Hindlimb muscle (tissue), 1 donor: ENCODE measurements at regions not wholly inside any gene's neighbourhood (a gene's known extent, or its start where the extent isn't known, plus 50 kb on each side); places are given as distances from the start of the nearest gene placed in this dataset.
"Not testable (repeated sequence)": the region's sequence is repeated elsewhere in the genome, so short reads cannot be mapped to it uniquely, and the experiment has no call there.

Experiments
- DNase-seq: peaks from one replicate; pipeline ENCODE4 v3.0.0-alpha.2; 2013

- no peak for DNase-seq
Observed at GRCh38 chr3:181521831-181522230, 189.9 kb upstream of the SOX2 start.

- DNase-seq = no peak
Observed at GRCh38 chr3:181518222-181518621, 193.5 kb upstream of the SOX2 start.

- no peak for DNase-seq
Observed at GRCh38 chr3:181512787-181513186, 198.9 kb upstream of the SOX2 start.

GRCh38 chr3:181510500-181510899 is 201.2 kb upstream of the SOX2 start:
- DNase-seq = no peak

GRCh38 chr3:181497358-181497757 is 214.4 kb upstream of the SOX2 start:
- no peak for DNase-seq

- DNase-seq = no peak
Observed at GRCh38 chr3:181493423-181493822, 218.3 kb upstream of the SOX2 start.

- no peak for DNase-seq
Observed at GRCh38 chr3:181488536-181488935, 223.2 kb upstream of the SOX2 start.

- no peak for DNase-seq
Observed at GRCh38 chr3:181487236-181487978, 224.3 kb upstream of the SOX2 start.

- peak; percentile 1 for DNase-seq
Observed at GRCh38 chr3:181486141-181486885, 225.4 kb upstream of the SOX2 start.

- DNase-seq = no peak
Observed at GRCh38 chr3:181484026-181484425, 227.7 kb upstream of the SOX2 start.

GRCh38 chr3:181475146-181475545 is 236.6 kb upstream of the SOX2 start:
- not testable (repeated sequence) for DNase-seq

- no peak for DNase-seq
Observed at GRCh38 chr3:181470349-181470748, 241.4 kb upstream of the SOX2 start.

- DNase-seq = no peak
Observed at GRCh38 chr3:181464033-181464694, 247.6 kb upstream of the SOX2 start.

- DNase-seq = no peak
Observed at GRCh38 chr3:181461381-181461780, 250.3 kb upstream of the SOX2 start.

- DNase-seq = no peak
Observed at GRCh38 chr3:181459516-181459915, 252.2 kb upstream of the SOX2 start.

GRCh38 chr3:181458857-181459256 is 252.9 kb upstream of the SOX2 start:
- DNase-seq = no peak

- no peak for DNase-seq
Observed at GRCh38 chr3:181457756-181458155, 254.0 kb upstream of the SOX2 start.

GRCh38 chr3:181457190-181457589 is 254.5 kb upstream of the SOX2 start:
- DNase-seq = no peak

GRCh38 chr3:181455276-181455675 is 256.4 kb upstream of the SOX2 start:
- DNase-seq = no peak

GRCh38 chr3:181454451-181455027 is 257.2 kb upstream of the SOX2 start:
- no peak for DNase-seq

- DNase-seq = no peak
Observed at GRCh38 chr3:181446741-181447140, 265.0 kb upstream of the SOX2 start.

- no peak for DNase-seq
Observed at GRCh38 chr3:181442066-181442465, 269.7 kb upstream of the SOX2 start.

GRCh38 chr3:181432992-181433391 is 278.7 kb upstream of the SOX2 start:
- DNase-seq = no peak
